Epithelial cell of esophagus (primary cell): ENCODE measurements at regions not wholly inside any gene's neighbourhood (a gene's known extent, or its start where the extent isn't known, plus 50 kb on each side); places are given as distances from the start of the nearest gene placed in this dataset.
A peak's percentile ranks its signal among the peaks of the same experiment; 100 is the strongest.

Experiments
- DNase-seq: peaks from one replicate; pipeline ENCODE4 v3.0.0; 2010; ENCODE audit warnings: low read depth
- H3K4me3 ChIP-seq: 2 replicates; pipeline ENCODE4 v1.5.1; 2011; ENCODE audit warnings: mild to moderate bottlenecking, low read length, control low read depth
- CTCF ChIP-seq: IDR thresholded peaks from 2 replicates; pipeline ENCODE4 v1.5.1; 2011; ENCODE audit warnings: low read depth, mild to moderate bottlenecking, low read length, control low read depth, inconsistent platforms; ENCODE audit not compliant: insufficient read depth; ENCODE audit errors: missing control alignments

- TF ChIP-seq CTCF, result no peak
- no peak for DNase-seq
- no peak overlapping the region for H3K4me3 ChIP-seq
These were observed 302.4 kb upstream of the FAM174A start for GRCh38 chr5:100232736-100233135.

- H3K4me3 ChIP-seq, result no peak overlapping the region
- DNase-seq, result no peak
- TF ChIP-seq CTCF, result no peak
These were observed 346.4 kb upstream of the FAM174A start for GRCh38 chr5:100188778-100189177.

- DNase-seq, result peak; percentile 6
- H3K4me3 ChIP-seq, result no peak overlapping the region
- TF ChIP-seq CTCF, result no peak
These were observed 346.8 kb upstream of the FAM174A start for GRCh38 chr5:100188339-100188738.

- H3K4me3 ChIP-seq, result no peak overlapping the region
- TF ChIP-seq CTCF, result no peak
- DNase-seq, result no peak
These were observed 349.0 kb upstream of the FAM174A start for GRCh38 chr5:100186181-100186580.

GRCh38 chr5:100182402-100182801, 352.8 kb upstream of the FAM174A start:
- TF ChIP-seq CTCF, result no peak
- DNase-seq, result no peak

GRCh38 chr5:100175346-100175745, 359.8 kb upstream of the FAM174A start:
- no peak for DNase-seq
- no peak for TF ChIP-seq CTCF
- no peak overlapping the region for H3K4me3 ChIP-seq

More at GRCh38 chr5:100182402-100182801, 352.8 kb upstream of the FAM174A start:
- no peak overlapping the region for H3K4me3 ChIP-seq

- no peak for DNase-seq
- TF ChIP-seq CTCF, result no peak
- H3K4me3 ChIP-seq, result no peak overlapping the region
These were observed 369.9 kb upstream of the FAM174A start for GRCh38 chr5:100165309-100165708.
